T-helper 9 cell (primary cell): ENCODE measurements at regions not wholly inside any gene's neighbourhood (a gene's known extent, or its start where the extent isn't known, plus 50 kb on each side); places are given as distances from the start of the nearest gene placed in this dataset.
"Not testable (repeated sequence)": the region's sequence is repeated elsewhere in the genome, so short reads cannot be mapped to it uniquely, and the experiment has no call there.

Source experiments
- DNase-seq: peaks from one replicate; pipeline ENCODE4 v3.0.0-alpha.2; 2020

- not testable (repeated sequence) for DNase-seq
Observed at GRCh38 chr7:149995369-149996026, 121.7 kb downstream of the ATP6V0E2 start.

GRCh38 chr7:150000780-150001599, 127.2 kb downstream of the ATP6V0E2 start:
- not testable (repeated sequence) for DNase-seq

DNA sequence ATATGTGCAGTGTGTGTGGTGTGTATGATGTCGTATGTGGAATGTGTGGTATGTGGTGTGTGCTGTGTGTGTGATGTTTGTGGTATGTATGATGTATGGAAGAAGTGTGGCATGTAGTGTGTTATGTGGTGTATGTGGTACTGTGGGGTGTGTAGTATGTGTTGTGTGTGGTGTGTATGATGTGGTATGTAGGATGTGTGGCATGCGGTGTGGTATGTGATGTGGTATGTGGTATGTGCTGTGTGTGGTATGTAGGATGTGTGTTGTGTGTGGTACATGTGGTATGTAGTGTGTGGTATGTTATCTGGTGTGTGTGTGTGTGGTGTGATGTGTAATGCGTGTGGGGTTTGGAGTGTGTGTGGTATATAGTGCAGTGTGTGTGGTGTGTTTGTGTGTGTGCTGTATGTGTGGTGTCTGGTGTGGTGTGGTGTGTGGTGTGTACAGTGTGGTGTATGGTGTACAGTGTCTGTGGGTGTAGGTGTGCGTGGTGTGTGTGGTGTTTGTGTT, 129.6 kb downstream of the ATP6V0E2 start:
- no peak for DNase-seq

GRCh38 chr7:150003973-150004372, 130.2 kb downstream of the ATP6V0E2 start:
- DNase-seq = not testable (repeated sequence)

DNA sequence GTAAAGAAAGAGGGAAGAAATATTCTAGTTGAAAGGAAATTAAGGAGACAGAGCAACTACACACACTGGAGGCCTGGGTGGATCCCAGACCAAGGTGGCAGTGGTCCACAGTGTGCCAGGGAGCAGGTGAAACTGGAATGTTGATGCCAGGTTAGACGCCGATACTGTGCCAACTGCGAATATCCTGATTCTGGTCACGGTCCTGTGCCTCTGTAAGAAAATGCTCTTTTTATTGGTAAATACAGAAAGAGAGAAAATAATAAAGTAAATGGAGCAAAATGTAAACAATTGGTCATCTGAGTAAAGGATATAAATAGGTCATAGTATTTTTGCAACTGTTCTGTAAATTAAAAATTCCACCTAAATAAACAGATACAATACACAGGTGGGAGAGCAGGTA, 131.1 kb downstream of the ATP6V0E2 start:
- DNase-seq = not testable (repeated sequence)

GRCh38 chr7:150009620-150010303, 136.0 kb downstream of the ATP6V0E2 start:
- not testable (repeated sequence) for DNase-seq

GRCh38 chr7:150016651-150017189, 143.0 kb downstream of the ATP6V0E2 start:
- DNase-seq = not testable (repeated sequence)

- not testable (repeated sequence) for DNase-seq
Observed at GRCh38 chr7:150020210-150020609, 146.4 kb downstream of the ATP6V0E2 start.

DNA sequence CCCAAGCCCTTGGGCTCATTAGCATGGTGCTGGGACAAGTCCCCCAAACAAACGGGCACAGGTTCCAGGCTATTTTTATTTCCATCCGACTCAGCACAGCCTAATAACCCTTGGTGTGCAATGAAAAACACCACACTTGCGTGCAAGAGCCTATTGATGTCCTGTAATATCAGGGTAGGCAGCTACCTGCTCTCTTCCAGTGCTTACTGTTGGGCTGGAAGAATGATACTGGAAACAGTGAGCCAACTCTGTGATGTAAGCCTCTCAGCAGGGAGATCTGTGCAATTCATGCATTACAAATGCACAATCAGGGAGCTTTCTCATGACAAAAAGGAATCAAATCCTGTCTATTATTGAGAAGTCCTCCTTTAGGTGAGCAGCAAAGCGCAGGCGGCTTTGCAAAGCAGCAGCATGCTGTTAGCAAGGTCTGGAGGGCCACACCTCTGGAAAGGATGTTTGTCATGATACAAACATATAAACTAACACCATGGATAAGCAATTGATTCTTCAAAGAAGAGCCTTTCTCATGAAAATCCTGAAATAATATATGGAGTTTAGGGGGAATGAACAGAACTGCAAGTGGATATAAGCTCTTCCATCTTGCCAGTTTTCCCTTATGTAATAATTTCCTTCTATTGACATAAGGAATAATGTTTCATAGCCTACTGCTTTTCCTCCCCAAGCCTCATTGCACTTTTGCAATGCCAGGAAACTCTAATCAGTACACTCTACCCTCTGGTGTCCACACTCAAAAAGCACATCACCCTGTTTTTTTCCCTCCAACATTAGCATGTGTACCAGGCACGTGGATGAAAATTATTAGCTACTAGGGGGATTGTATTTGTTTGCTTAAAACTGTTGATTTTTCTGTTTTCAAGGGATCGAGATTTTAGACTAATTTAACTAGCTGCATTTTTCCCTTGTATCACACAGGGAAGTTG, 151.1 kb downstream of the ATP6V0E2 start:
- not testable (repeated sequence) for DNase-seq

- DNase-seq = not testable (repeated sequence)
Observed at GRCh38 chr7:150025802-150026201, 152.0 kb downstream of the ATP6V0E2 start.

- DNase-seq = not testable (repeated sequence)
Observed at GRCh38 chr7:150028344-150029012, 154.7 kb downstream of the ATP6V0E2 start.

GRCh38 chr7:150029013-150029389, 155.2 kb downstream of the ATP6V0E2 start:
- not testable (repeated sequence) for DNase-seq

GRCh38 chr7:150031733-150032132, 158.0 kb downstream of the ATP6V0E2 start:
- not testable (repeated sequence) for DNase-seq

- not testable (repeated sequence) for DNase-seq
Observed at GRCh38 chr7:150033711-150034110, 159.9 kb downstream of the ATP6V0E2 start.

DNA sequence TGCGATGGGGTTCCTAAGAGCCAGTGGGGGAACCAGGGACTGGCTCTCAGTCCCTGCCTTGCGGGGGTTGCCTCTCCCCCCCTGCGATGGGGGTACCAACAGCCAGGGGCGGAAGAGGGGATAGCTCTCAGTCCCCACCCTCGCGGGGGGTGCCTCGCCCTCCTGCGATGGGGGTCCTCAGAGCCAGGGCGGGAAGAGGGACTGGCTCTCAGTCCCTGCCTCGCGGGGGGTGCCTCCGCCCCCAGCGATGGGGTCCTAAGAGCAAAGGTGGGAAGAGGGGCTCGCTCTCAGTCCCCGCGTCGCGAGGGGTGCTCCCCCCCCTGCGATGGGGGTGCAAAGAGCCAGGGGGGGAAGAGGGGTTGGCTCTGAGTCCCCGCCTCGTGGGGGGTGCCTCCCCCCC, 162.0 kb downstream of the ATP6V0E2 start:
- not testable (repeated sequence) for DNase-seq

DNA sequence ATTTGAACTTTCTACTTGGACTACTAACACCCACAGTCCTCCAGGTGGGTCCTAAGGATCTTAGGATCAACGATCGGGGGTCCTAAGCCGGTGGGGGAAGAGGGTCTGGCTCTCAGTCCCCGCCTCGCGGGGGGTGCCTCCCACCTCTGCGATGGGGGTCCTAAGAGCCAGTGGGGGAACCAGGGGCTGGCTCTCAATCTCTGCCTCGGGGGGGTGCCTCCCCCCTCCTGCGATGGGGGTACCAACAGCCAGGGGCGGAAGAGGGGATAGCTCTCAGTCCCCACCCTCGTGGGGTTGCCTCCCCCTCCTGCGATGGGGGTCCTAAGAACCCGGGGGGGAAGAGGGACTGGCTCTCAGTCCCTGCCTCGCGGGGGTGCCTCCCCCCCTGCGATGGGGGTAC, 165.3 kb downstream of the ATP6V0E2 start:
- not testable (repeated sequence) for DNase-seq

GRCh38 chr7:150042281-150042680, 168.5 kb downstream of the ATP6V0E2 start:
- DNase-seq = not testable (repeated sequence)

GRCh38 chr7:150044771-150045170, 171.0 kb downstream of the ATP6V0E2 start:
- DNase-seq = not testable (repeated sequence)

DNA sequence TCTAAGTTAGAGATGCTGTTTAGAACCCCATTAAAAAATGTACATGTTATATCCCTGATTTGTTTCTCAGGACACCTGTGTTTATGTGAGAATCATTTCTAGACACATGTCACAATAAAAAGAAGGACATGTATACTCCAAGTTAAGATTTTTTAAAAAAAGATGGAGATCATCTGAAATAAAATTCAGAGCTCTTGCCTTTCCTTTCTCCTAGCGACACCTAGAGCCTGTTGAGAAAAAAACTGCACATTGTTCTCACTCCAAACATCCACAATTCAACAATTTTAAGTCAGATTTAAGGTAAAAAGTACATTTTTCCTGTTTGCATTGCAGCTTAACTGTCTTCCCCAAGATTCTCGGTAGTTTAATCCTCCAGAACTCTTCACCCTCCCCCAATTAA, 171.8 kb downstream of the ATP6V0E2 start:
- not testable (repeated sequence) for DNase-seq

DNA sequence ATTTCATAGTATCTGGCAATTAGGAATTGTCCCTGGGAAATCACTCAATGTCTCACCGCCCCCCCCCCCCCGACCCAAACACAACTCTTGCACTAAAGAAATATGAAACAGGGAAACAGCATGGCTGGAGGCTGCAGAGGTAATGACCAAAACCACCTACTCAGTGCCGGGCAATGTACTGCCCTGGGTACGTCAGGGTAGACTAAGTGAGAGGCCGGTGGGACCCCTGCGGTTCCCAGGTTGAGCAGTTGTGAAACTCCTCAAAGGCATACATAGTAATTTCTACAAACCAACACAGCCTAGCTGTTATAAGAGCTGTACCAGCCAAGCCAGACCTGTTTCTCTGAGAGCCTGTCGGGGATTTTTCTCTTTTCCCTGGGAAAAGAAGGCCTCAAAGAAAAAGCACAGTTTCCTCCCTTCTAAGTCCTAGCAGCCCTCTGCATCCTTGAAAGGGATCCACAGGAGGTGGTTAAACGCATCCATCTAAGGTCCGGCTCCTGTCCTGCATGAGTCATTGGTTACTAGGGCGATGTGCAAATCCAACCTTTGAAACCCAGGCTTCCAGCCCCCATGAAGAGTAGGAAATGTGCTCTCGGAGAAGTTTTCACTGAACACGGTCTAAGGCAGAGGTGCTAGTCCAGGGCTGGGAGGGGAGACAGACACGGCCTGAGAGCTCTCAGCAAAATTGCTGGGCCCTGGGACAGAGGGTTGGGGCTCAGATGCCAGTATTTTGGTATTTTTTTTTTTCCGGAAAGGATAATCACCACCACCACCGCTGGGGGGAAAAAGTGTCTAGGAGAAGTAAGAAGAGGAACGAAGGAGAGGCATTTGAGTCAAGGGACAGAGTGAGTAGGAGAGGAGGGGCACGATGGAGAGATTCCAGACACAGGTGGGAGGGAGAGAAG, 172.8 kb downstream of the ATP6V0E2 start:
- not testable (repeated sequence) for DNase-seq
